ENCODE measurements at regions not wholly inside any gene's neighbourhood (a gene's known extent, or its start where the extent isn't known, plus 50 kb on each side); places are given as distances from the start of the nearest gene placed in this dataset.

- Mint-ChIP-seq H3K27ac (no peak overlapping the region), H3K4me3 (no peak overlapping the region), H3K27me3 (no peaks in the 10 kb centered on the region), H3K4me1 (peaks cover 37% of the 10 kb centered on the region), H3K36me3 (ENCODE audit: low read depth) (peaks cover 4% of the 10 kb centered on the region)
- H3K9me3 ChIP-seq (ENCODE audit: control insufficient read depth, low read length, poor library complexity, severe bottlenecking) = no peaks in the 10 kb centered on the region
- ATAC-seq (no peak), DNase-seq (no peak)
Observed at GRCh38 chr14:100392356-100392755, 69.2 kb downstream of the SLC25A47 start.

DNA sequence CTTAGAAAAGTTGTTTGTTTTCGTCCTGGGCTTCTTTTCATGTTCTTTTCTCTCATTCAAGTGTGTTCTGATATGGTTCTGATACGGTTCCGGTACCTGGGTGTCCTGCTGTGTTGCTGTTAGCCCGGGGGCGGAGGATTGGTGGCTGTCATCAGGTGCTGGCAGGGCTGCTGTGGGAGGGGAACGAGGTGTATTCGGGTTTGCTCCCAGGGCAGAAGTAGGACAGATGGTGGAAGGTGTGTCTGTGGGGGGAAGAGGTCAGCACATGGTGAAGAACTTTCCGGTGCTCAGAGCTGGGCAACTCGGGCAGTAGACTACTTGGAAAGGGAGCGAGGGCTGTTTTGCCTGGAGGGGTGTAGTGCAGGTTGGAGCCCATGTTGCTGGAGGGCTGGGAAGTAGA is 70.2 kb downstream of the SLC25A47 start:
- no peak for ATAC-seq
- peaks cover 6% of the 10 kb centered on the region for H3K36me3 Mint-ChIP-seq (ENCODE audit: low read depth)
- no peak overlapping the region for H3K4me3 Mint-ChIP-seq
- H3K9me3 ChIP-seq (ENCODE audit: control insufficient read depth, low read length, poor library complexity, severe bottlenecking) = no peaks in the 10 kb centered on the region
- peak overlapping the region; percentile 59 for H3K27ac Mint-ChIP-seq
- no peak for DNase-seq
- H3K4me1 Mint-ChIP-seq = peaks cover 34% of the 10 kb centered on the region
- no peaks in the 10 kb centered on the region for H3K27me3 Mint-ChIP-seq

- Mint-ChIP-seq H3K4me3 (no peak overlapping the region), H3K4me1 (peaks cover 34% of the 10 kb centered on the region), H3K27me3 (no peaks in the 10 kb centered on the region), H3K27ac (no peak overlapping the region), H3K36me3 (ENCODE audit: low read depth) (peaks cover 8% of the 10 kb centered on the region)
- H3K9me3 ChIP-seq (ENCODE audit: control insufficient read depth, low read length, poor library complexity, severe bottlenecking) = no peaks in the 10 kb centered on the region
- ATAC-seq (no peak), DNase-seq (no peak)
Observed at GRCh38 chr14:100393906-100394732, 71.0 kb downstream of the SLC25A47 start.

GRCh38 chr14:100394886-100395672 is 71.9 kb downstream of the SLC25A47 start:
- no peaks in the 10 kb centered on the region for H3K9me3 ChIP-seq (ENCODE audit: control insufficient read depth, low read length, poor library complexity, severe bottlenecking)
- H3K27me3 Mint-ChIP-seq = no peaks in the 10 kb centered on the region
- H3K4me1 Mint-ChIP-seq = peaks cover 38% of the 10 kb centered on the region
- no peak overlapping the region for H3K4me3 Mint-ChIP-seq
- peaks cover 11% of the 10 kb centered on the region for H3K36me3 Mint-ChIP-seq (ENCODE audit: low read depth)
- H3K27ac Mint-ChIP-seq = no peak overlapping the region
- no peak for ATAC-seq
- no peak for DNase-seq

DNA sequence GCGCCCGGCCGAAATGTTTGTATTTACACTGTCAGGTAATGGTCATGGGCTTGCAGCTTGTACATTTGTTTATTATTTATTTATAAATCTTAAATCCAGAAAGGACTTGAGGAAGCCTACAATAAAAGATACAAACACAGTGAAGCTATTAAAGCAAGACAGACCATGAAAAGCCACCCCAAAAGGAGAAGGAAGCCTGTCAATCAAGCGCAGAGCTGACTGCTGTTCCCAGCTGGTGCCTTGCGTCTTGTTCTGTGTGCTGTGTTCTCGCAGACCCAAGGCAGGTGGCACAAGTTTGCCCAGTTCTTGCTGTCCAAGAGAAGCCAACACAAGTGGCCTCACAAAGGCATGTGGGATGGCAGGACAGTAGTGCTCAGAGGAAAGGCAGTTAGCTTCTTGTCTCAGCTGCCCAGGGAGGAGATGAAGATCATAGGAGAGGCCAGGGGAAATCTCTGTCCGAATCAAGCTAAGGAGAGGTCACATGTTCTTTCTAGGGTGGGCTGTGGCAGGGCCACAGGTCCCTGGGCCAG is 73.2 kb downstream of the SLC25A47 start:
- ATAC-seq (no peak), DNase-seq (no peak)
- Mint-ChIP-seq H3K4me3 (no peak overlapping the region), H3K4me1 (peaks cover 30% of the 10 kb centered on the region), H3K27me3 (no peaks in the 10 kb centered on the region), H3K36me3 (ENCODE audit: low read depth) (peaks cover 9% of the 10 kb centered on the region), H3K27ac (no peak overlapping the region)
- no peaks in the 10 kb centered on the region for H3K9me3 ChIP-seq (ENCODE audit: control insufficient read depth, low read length, poor library complexity, severe bottlenecking)

DNA sequence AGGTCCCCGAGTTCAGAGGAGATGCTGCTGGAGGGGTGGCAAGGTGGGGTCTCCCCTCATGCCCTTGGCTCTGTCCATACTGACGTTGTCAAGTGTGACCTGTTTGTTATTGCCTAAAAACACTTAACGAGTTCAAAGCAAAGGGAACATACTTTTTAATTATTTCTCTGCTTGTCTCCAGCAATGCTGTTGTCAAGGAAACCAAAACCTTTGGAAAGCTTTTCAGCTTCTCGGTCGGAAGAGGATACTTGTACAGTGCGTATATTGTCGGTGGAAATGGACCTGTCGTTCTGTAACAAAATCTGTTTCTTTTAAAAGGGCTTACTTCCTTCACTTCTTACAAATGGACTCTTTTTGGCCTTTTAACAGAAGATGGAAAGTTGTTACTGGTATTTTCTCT is 73.9 kb downstream of the SLC25A47 start:
- DNase-seq (no peak), ATAC-seq (no peak)
- no peak overlapping the region for H3K4me3 Mint-ChIP-seq
- peaks cover 29% of the 10 kb centered on the region for H3K4me1 Mint-ChIP-seq
- H3K9me3 ChIP-seq (ENCODE audit: control insufficient read depth, low read length, poor library complexity, severe bottlenecking) = no peaks in the 10 kb centered on the region
- no peaks in the 10 kb centered on the region for H3K27me3 Mint-ChIP-seq
- no peak overlapping the region for H3K27ac Mint-ChIP-seq
- H3K36me3 Mint-ChIP-seq (ENCODE audit: low read depth) = peaks cover 11% of the 10 kb centered on the region

DNA sequence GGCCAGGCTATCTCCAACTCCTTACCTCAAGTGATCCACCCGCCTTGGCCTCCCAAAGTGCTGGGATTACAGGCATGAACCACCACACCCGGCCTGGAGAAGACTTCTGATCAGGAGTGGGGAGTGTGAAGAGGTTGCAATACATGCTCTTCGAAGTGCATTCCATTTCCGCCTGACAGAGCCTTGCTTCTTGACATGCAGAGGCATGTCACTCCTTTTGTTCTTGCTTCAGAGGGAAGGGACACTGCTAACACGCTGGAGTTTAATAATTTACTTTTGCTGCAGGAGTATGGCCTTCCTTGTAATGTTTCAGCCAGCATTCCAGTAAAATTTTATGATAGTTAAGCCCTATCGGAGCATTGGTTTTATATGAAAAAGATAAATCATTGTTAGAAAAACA is 74.9 kb downstream of the SLC25A47 start:
- no peak for DNase-seq
- no peak overlapping the region for H3K4me3 Mint-ChIP-seq

DNA sequence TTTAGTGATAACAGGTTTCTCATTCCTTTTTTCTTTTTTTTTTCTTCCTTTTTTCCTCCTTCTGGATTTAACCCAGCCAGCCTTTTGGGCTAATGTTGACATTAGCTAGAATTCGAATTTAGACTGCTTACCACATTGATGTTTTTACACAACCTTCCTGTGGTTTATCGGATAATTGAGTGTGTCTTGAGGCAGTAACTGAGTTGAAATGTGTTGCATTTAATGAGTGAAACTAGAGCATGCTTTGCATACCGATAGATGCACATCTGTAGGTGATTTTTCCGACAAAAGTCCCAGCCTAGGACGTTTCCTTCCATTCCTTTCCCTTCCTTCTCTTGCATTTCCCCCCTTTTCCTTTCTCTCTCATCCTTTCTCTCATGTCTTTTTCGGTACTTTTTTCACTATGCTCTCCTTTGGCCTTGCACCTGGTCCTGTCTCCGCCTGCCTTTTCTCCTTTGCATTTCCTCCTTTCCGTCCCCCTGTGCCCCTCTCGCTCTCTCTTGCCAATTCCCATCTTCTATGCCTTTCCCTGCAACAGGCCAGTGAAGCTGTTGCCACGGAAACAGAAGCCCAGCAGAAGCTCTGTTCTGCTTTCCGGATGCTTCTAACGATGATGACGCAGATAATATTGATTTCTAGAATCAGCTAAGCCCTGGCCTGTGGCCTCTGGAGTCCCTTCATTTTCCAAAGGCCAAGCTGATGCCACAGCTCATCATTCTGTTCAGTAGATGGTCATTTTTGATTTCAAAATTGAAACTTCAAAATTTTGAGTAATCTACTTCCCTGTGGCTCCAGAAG is 76.1 kb downstream of the SLC25A47 start:
- no peak for DNase-seq
- Mint-ChIP-seq H3K36me3 (ENCODE audit: low read depth) (peaks cover 11% of the 10 kb centered on the region), H3K27ac (no peak overlapping the region), H3K4me3 (no peak overlapping the region), H3K27me3 (no peaks in the 10 kb centered on the region), H3K4me1 (peaks cover 27% of the 10 kb centered on the region)
- ATAC-seq = no peak
- H3K9me3 ChIP-seq (ENCODE audit: control insufficient read depth, low read length, poor library complexity, severe bottlenecking) = no peaks in the 10 kb centered on the region

More for the DNA sequence above, 74.9 kb downstream of the SLC25A47 start:
- Mint-ChIP-seq H3K4me1 (peaks cover 30% of the 10 kb centered on the region), H3K27me3 (no peaks in the 10 kb centered on the region), H3K27ac (no peak overlapping the region), H3K36me3 (ENCODE audit: low read depth) (peaks cover 11% of the 10 kb centered on the region)
- no peaks in the 10 kb centered on the region for H3K9me3 ChIP-seq (ENCODE audit: control insufficient read depth, low read length, poor library complexity, severe bottlenecking)
- no peak for ATAC-seq

- peaks cover 11% of the 10 kb centered on the region for H3K36me3 Mint-ChIP-seq (ENCODE audit: low read depth)
- no peak overlapping the region for H3K4me3 Mint-ChIP-seq
- no peak overlapping the region for H3K27ac Mint-ChIP-seq
- no peaks in the 10 kb centered on the region for H3K27me3 Mint-ChIP-seq
- H3K4me1 Mint-ChIP-seq = peaks cover 29% of the 10 kb centered on the region
- ATAC-seq (no peak), DNase-seq (no peak)
- H3K9me3 ChIP-seq (ENCODE audit: control insufficient read depth, low read length, poor library complexity, severe bottlenecking) = no peaks in the 10 kb centered on the region
Observed at GRCh38 chr14:100400115-100400514, 77.0 kb downstream of the SLC25A47 start.

GRCh38 chr14:100401031-100401692 is 78.0 kb downstream of the SLC25A47 start:
- no peaks in the 10 kb centered on the region for H3K9me3 ChIP-seq (ENCODE audit: control insufficient read depth, low read length, poor library complexity, severe bottlenecking)
- peaks cover 36% of the 10 kb centered on the region for H3K4me1 Mint-ChIP-seq
- peak overlapping the region; percentile 83 for H3K27ac Mint-ChIP-seq
- no peak for ATAC-seq
- H3K36me3 Mint-ChIP-seq (ENCODE audit: low read depth) = peaks cover 11% of the 10 kb centered on the region
- no peak overlapping the region for H3K4me3 Mint-ChIP-seq
- no peak for DNase-seq
- no peaks in the 10 kb centered on the region for H3K27me3 Mint-ChIP-seq

- H3K4me3 Mint-ChIP-seq = no peak overlapping the region
- H3K27ac Mint-ChIP-seq = peak overlapping the region; percentile 83
- H3K9me3 ChIP-seq (ENCODE audit: control insufficient read depth, low read length, poor library complexity, severe bottlenecking) = no peaks in the 10 kb centered on the region
Observed at GRCh38 chr14:100401792-100402191, 78.7 kb downstream of the SLC25A47 start.

DNA sequence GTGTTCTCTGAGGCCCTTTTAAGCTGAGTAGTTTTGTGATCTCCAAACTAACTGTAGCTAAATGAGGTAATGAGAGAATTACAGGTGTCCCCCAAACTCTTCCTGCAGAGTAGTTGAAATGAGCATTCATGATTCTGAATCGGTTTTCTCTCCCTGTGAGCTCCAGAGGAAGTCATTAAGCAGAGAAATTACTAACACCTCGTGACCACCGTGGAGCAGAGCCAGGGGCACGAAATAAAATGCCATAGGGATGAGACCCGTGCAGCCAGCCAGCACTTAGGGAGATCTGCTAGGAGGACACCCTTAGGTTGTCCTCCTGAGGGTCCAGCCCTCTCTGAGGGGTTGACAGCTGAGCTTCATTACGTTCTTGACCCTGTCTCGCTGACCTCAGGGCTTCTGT is 79.5 kb downstream of the SLC25A47 start:
- no peak overlapping the region for H3K4me3 Mint-ChIP-seq
- peaks cover 44% of the 10 kb centered on the region for H3K4me1 Mint-ChIP-seq
- no peaks in the 10 kb centered on the region for H3K9me3 ChIP-seq (ENCODE audit: control insufficient read depth, low read length, poor library complexity, severe bottlenecking)
- peak overlapping the region; percentile 83 for H3K27ac Mint-ChIP-seq
- peaks cover 7% of the 10 kb centered on the region for H3K36me3 Mint-ChIP-seq (ENCODE audit: low read depth)
- H3K27me3 Mint-ChIP-seq = no peaks in the 10 kb centered on the region
- ATAC-seq (no peak), DNase-seq (no peak)

More at GRCh38 chr14:100401792-100402191, 78.7 kb downstream of the SLC25A47 start:
- peaks cover 42% of the 10 kb centered on the region for H3K4me1 Mint-ChIP-seq
- DNase-seq (no peak), ATAC-seq (no peak)
- H3K36me3 Mint-ChIP-seq (ENCODE audit: low read depth) = peaks cover 11% of the 10 kb centered on the region
- H3K27me3 Mint-ChIP-seq = no peaks in the 10 kb centered on the region

Measured in T-helper 17 cell (primary cell).